Smooth muscle cell (in vitro differentiated cells): ENCODE measurements at regions not wholly inside any gene's neighbourhood (a gene's known extent, or its start where the extent isn't known, plus 50 kb on each side); places are given as distances from the start of the nearest gene placed in this dataset.

Source experiments
- DNase-seq: peaks from one replicate; lab custom pipeline; 2025; ENCODE audit not compliant: unreplicated experiment; lab: John Stamatoyannopoulos, UW
- H2AFZ ChIP-seq: fragments of 200-600 bp; sonication (generic); 2 replicates; pipeline ENCODE4 v1.6.0; 2016; ENCODE audit warnings: antibody characterized with exemption, low read depth, mild to moderate bottlenecking
- H3F3A ChIP-seq: fragments of 200-600 bp; sonication (generic); 2 replicates; pipeline ENCODE4 v1.6.0; 2017; ENCODE audit warnings: antibody characterized with exemption, low read depth
- H3K27ac ChIP-seq: fragments of 200-600 bp; sonication (generic); 2 replicates; pipeline ENCODE4 v1.5.1; 2016; ENCODE audit warnings: low read depth, mild to moderate bottlenecking
- H3K27me3 ChIP-seq: fragments of 200-600 bp; sonication (generic); 2 replicates; pipeline ENCODE4 v1.6.1; 2016; ENCODE audit warnings: low read depth, mild to moderate bottlenecking
- H3K36me3 ChIP-seq: fragments of 200-600 bp; sonication (generic); 2 replicates; pipeline ENCODE4 v1.5.1; 2016; ENCODE audit warnings: low read depth
- H3K4me1 ChIP-seq: fragments of 200-600 bp; sonication (generic); 2 replicates; pipeline ENCODE4 v1.5.1; 2016; ENCODE audit warnings: low read depth
- H3K4me2 ChIP-seq: fragments of 200-600 bp; sonication (generic); 2 replicates; pipeline ENCODE4 v1.6.0; 2016; ENCODE audit warnings: mild to moderate bottlenecking
- H3K4me3 ChIP-seq: fragments of 200-600 bp; sonication (generic); 2 replicates; pipeline ENCODE4 v1.5.1; 2016; ENCODE audit warnings: mild to moderate bottlenecking
- H3K79me2 ChIP-seq: fragments of 200-600 bp; sonication (generic); 2 replicates; pipeline ENCODE4 v1.6.0; 2016; ENCODE audit warnings: low read depth, mild to moderate bottlenecking
- H3K9ac ChIP-seq: fragments of 200-600 bp; sonication (generic); 2 replicates; pipeline ENCODE4 v1.6.0; 2016; ENCODE audit warnings: low read depth
- H3K9me3 ChIP-seq: fragments of 200-600 bp; sonication (generic); replicated peaks from 2 replicates; pipeline ENCODE4 v1.5.1; 2016; ENCODE audit warnings: low read depth
- H4K20me1 ChIP-seq: fragments of 200-600 bp; sonication (generic); 2 replicates; pipeline ENCODE4 v1.6.0; 2016; ENCODE audit warnings: low read depth
- WGBS: methylation state at CpG from one replicate; pipeline ENCODE4 v1.1.7; 2016; ENCODE audit warnings: low lambda C conversion rate; 5-methylcytosine and 5-hydroxymethylcytosine counted together
- TF ChIP-seq, protein P1 (sequence below): fragments of 200-600 bp; sonication (generic); IDR thresholded peaks from 2 replicates; pipeline ENCODE4 v1.5.1; 2017; ENCODE audit warnings: borderline replicate concordance, mild to moderate bottlenecking, antibody characterized with exemption; ENCODE audit not compliant: insufficient read depth, poor library complexity, severe bottlenecking

DNA sequence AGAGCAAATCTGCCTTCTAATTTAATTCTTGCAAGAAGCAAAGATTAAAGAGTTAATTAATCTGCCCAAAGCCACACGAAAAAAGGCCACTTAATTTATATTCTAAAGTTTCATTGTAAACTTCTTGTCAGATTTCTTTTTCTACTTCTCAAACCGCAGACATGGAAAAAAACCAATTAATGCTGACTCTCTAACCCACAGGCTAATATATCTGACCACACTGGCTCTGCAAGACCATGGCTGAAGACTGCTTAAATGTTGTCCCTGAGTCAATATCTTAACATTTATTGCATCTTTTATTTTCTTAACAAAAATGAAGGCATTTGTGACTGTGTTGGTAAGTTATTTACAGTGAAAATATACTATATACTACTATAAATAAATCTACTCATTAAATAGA, 234.0 kb upstream of the SP8 start:
- no peak overlapping the region for H3K9ac ChIP-seq
- H3K27me3 ChIP-seq, result peaks cover 42% of the 10 kb centered on the region
- H3K79me2 ChIP-seq, result no peaks in the 10 kb centered on the region
- H3K27ac ChIP-seq, result no peak overlapping the region
- WGBS, result 70% methylated on average over 2 of the region's 2 CpGs
- H4K20me1 ChIP-seq, result no peaks in the 10 kb centered on the region
- H3K4me3 ChIP-seq, result no peak overlapping the region
- H3K36me3 ChIP-seq, result no peaks in the 10 kb centered on the region
- no peak overlapping the region for H3K4me2 ChIP-seq
- no peaks in the 10 kb centered on the region for H3F3A ChIP-seq
- H2AFZ ChIP-seq, result no peak overlapping the region
- no peaks in the 10 kb centered on the region for H3K9me3 ChIP-seq
- DNase-seq, result no peak
- peaks cover 9% of the 10 kb centered on the region for H3K4me1 ChIP-seq
- TF ChIP-seq, protein P1, sequence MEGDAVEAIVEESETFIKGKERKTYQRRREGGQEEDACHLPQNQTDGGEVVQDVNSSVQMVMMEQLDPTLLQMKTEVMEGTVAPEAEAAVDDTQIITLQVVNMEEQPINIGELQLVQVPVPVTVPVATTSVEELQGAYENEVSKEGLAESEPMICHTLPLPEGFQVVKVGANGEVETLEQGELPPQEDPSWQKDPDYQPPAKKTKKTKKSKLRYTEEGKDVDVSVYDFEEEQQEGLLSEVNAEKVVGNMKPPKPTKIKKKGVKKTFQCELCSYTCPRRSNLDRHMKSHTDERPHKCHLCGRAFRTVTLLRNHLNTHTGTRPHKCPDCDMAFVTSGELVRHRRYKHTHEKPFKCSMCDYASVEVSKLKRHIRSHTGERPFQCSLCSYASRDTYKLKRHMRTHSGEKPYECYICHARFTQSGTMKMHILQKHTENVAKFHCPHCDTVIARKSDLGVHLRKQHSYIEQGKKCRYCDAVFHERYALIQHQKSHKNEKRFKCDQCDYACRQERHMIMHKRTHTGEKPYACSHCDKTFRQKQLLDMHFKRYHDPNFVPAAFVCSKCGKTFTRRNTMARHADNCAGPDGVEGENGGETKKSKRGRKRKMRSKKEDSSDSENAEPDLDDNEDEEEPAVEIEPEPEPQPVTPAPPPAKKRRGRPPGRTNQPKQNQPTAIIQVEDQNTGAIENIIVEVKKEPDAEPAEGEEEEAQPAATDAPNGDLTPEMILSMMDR, result no peak

DNA sequence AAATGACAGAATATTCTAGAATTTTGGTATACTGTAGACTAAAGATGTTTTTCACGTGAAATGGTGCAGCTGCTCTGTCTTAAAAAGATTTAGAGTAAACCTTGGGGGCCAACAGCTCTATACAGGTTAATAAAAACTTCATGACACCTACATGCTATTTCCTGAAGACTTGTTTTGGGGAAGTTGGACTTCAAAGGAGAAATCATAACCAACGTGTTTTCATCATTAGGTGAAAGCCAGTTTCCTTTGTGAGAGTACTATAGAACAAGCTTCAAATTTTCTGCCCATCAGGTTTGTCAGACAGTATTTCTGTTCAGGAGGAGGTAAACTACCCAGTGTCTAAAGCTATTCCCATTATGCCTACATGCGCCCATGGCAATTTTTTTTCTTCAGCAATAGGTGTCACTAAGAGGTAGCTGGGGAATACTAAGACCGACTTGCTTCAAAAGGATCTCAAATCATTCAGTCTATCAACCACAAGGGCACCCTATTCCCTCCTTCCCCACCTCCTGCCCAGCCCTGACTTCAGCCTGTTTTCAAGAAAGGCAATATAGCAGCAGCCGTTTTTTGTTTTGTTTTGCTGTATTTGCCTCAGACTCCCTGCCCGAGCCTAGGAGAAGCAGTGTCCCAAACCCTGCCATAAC, 237.3 kb upstream of the SP8 start:
- Histone ChIP-seq H3K4me1 (peaks cover 26% of the 10 kb centered on the region), H3K9ac (no peak overlapping the region), H3K36me3 (no peaks in the 10 kb centered on the region), H3K27ac (no peak overlapping the region), H3K79me2 (no peaks in the 10 kb centered on the region), H3K4me2 (no peak overlapping the region), H3K27me3 (peaks cover 59% of the 10 kb centered on the region), H3K4me3 (no peak overlapping the region), H4K20me1 (no peaks in the 10 kb centered on the region), H3F3A (no peaks in the 10 kb centered on the region), H3K9me3 (no peaks in the 10 kb centered on the region), H2AFZ (no peak overlapping the region)
- TF ChIP-seq, protein P1, result no peak
- DNase-seq, result no peak
- WGBS, result 83% methylated on average over 6 of the region's 6 CpGs

DNA sequence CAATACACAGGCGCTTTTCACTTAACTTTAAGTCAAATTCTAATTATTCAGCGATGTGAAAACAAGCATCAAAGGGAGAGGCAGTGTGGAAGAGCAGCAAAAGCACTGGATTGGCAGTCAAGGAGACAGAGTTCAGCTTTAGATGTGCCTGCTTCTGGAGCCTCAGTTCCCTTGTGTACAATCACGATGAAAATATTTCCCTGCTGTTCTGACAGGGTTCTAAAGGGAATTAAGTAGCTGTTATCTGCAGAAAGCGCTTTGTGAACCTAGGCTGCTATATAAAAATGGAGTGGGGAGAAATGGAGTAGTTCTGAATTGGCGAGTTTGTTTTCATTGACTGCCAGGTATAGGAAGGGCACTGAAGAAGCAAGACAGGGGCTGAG, 237.8 kb upstream of the SP8 start:
- Histone ChIP-seq H4K20me1 (no peaks in the 10 kb centered on the region), H2AFZ (no peak overlapping the region), H3K4me1 (peaks cover 31% of the 10 kb centered on the region), H3K36me3 (no peaks in the 10 kb centered on the region), H3K4me3 (no peak overlapping the region), H3K27me3 (peaks cover 63% of the 10 kb centered on the region), H3K27ac (no peak overlapping the region), H3K9ac (no peak overlapping the region), H3F3A (no peaks in the 10 kb centered on the region), H3K79me2 (no peaks in the 10 kb centered on the region), H3K4me2 (no peak overlapping the region), H3K9me3 (no peaks in the 10 kb centered on the region)
- WGBS, result 81% methylated on average over 5 of the region's 5 CpGs
- DNase-seq, result no peak
- TF ChIP-seq, protein P1, result no peak

DNA sequence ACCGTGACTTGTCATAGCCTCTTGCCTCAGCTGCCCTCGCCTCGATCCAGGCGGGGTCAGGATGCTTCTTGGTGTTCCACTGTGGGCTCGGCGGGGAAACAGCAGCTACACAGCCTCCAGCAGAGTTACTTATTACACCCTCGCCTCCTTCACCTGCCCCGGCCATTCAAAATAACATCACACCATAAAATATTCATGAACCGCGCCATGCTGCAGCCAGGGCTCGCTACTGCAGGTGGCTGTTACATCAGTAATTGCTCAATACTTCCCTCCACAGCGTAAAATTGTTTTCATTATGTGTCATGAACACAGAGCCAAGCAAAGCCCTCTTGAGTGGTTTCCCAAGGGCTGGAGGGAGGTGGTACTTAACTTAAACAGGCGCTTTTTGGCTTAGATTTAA, 241.5 kb upstream of the SP8 start:
- Histone ChIP-seq H3F3A (no peaks in the 10 kb centered on the region), H2AFZ (no peak overlapping the region), H3K4me2 (no peak overlapping the region), H3K27ac (no peak overlapping the region), H3K4me1 (peaks cover 50% of the 10 kb centered on the region), H3K79me2 (no peaks in the 10 kb centered on the region), H4K20me1 (no peaks in the 10 kb centered on the region), H3K4me3 (no peak overlapping the region), H3K27me3 (peaks cover 76% of the 10 kb centered on the region), H3K9ac (no peak overlapping the region), H3K9me3 (no peaks in the 10 kb centered on the region), H3K36me3 (no peaks in the 10 kb centered on the region)
- TF ChIP-seq, protein P1, result no peak
- no peak for DNase-seq
- WGBS, result 37% methylated on average over 13 of the region's 13 CpGs
